Sigmoid colon (tissue), 6 donors: ENCODE measurements at regions not wholly inside any gene's neighbourhood (a gene's known extent, or its start where the extent isn't known, plus 50 kb on each side); places are given as distances from the start of the nearest gene placed in this dataset.

ENCODE experiments used
- DNase-seq: peaks from one replicate; pipeline ENCODE4 v3.0.0-alpha.2; 2019
- H3K27ac ChIP-seq, 4 donors: fragments of 200-600 bp; sonication (generic); one replicate each; pipeline ENCODE4 v1.5.1; 2016 to 2019; ENCODE audit warnings: mild to moderate bottlenecking in 1 of 4
- H3K27me3 ChIP-seq, 3 donors: fragments of 200-600 bp; sonication (generic); one replicate each; pipeline ENCODE4 v1.5.1; 2019; ENCODE audit warnings: mild to moderate bottlenecking in 1 of 3
- H3K36me3 ChIP-seq, 4 donors: fragments of 200-600 bp; sonication (generic); one replicate each; pipeline ENCODE4 v1.5.1; 2016 to 2019
- H3K4me1 ChIP-seq, 4 donors: fragments of 200-600 bp; sonication (generic); one replicate each; pipeline ENCODE4 v1.5.1; 2017 to 2019
- H3K4me3 ChIP-seq, 4 donors: fragments of 200-600 bp; sonication (generic); one replicate each; pipeline ENCODE4 v1.5.1; 2017 to 2019; ENCODE audit warnings: mild to moderate bottlenecking in 2 of 4, moderate library complexity in 1 of 4
- H3K9me3 ChIP-seq, 4 donors: fragments of 200-600 bp in 3 of 4; sonication (generic) in 3 of 4; one replicate each; pipeline versions ENCODE4 v1.5.1 to v1.6.1; 2013 to 2019
- EP300 ChIP-seq, 4 donors: sonication (generic); formaldehyde crosslinking; IDR thresholded peaks; one replicate each; pipeline ENCODE4 v1.6.1; 2017; ENCODE audit warnings: antibody characterized with exemption in 4 of 4
- POLR2A ChIP-seq, 2 donors: fragments of 450-650 bp; IDR thresholded peaks; one replicate each; pipeline ENCODE4 v1.6.1; 2016; ENCODE audit warnings: antibody characterized with exemption in 2 of 2, mild to moderate bottlenecking in 2 of 2, moderate library complexity in 2 of 2
- POLR2AphosphoS5 ChIP-seq, 4 donors: sonication (generic); formaldehyde crosslinking; IDR thresholded peaks; one replicate each; pipeline ENCODE4 v1.6.1; 2017; ENCODE audit warnings: antibody characterized with exemption in 4 of 4
- WGBS, 2 donors: extraction: QIAGEN DNeasy Blood & Tissue Kit; methylation state at CpG; one replicate each; pipeline ENCODE4 v1.1.7; 2013; 5-methylcytosine and 5-hydroxymethylcytosine counted together
- intact Hi-C: fragments of 100-400 bp; cut with DNase I; formaldehyde crosslinking; loops from one replicate; pipeline ENCODE4 v1.15.1; 2023
- TF ChIP-seq, protein P1 (sequence below), 4 experiments: fragments of 450-650 bp in 3 of 4; fragments of 200-600 bp in 1 of 4; IDR thresholded peaks; one replicate each; pipeline ENCODE4 v1.5.1; 2016 to 2019; ENCODE audit warnings: antibody characterized with exemption in 4 of 4, mild to moderate bottlenecking in 3 of 4, moderate library complexity in 2 of 4
- donor health status: healthy with polysubstance abuse.
- donor health status: healthy.

- H3K9me3 ChIP-seq = no peaks in the 10 kb centered on the region
- DNase-seq = no peak
- intact Hi-C loops = no loop called here
- H3K27me3 ChIP-seq = no peaks in the 10 kb centered on the region
- no peaks in the 10 kb centered on the region for H3K36me3 ChIP-seq
- H3K4me3 ChIP-seq = no peak overlapping the region
- 76 to 85% methylated on average over 2 of the region's 2 CpGs for WGBS, 2 donors
- no peak overlapping the region for H3K27ac ChIP-seq
- no peaks in the 10 kb centered on the region for H3K4me1 ChIP-seq
- TF ChIP-seq, protein P1, sequence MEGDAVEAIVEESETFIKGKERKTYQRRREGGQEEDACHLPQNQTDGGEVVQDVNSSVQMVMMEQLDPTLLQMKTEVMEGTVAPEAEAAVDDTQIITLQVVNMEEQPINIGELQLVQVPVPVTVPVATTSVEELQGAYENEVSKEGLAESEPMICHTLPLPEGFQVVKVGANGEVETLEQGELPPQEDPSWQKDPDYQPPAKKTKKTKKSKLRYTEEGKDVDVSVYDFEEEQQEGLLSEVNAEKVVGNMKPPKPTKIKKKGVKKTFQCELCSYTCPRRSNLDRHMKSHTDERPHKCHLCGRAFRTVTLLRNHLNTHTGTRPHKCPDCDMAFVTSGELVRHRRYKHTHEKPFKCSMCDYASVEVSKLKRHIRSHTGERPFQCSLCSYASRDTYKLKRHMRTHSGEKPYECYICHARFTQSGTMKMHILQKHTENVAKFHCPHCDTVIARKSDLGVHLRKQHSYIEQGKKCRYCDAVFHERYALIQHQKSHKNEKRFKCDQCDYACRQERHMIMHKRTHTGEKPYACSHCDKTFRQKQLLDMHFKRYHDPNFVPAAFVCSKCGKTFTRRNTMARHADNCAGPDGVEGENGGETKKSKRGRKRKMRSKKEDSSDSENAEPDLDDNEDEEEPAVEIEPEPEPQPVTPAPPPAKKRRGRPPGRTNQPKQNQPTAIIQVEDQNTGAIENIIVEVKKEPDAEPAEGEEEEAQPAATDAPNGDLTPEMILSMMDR (IDR thresholded peaks at IDR 0.05) = no peak
- TF ChIP-seq POLR2AphosphoS5 (IDR thresholded peaks at IDR 0.05) (no peak), EP300 (IDR thresholded peaks at IDR 0.05) (no peak)
These were observed 312.8 kb upstream of the MDGA2 start for GRCh38 chr14:47988175-47988574.

GRCh38 chr14:47978871-47979270 lies 303.5 kb upstream of the MDGA2 start:
- TF ChIP-seq, protein P1 (IDR thresholded peaks at IDR 0.05) = no peak
- no peak for TF ChIP-seq EP300 (IDR thresholded peaks at IDR 0.05)
- no peak for TF ChIP-seq POLR2A (IDR thresholded peaks at IDR 0.05)
- TF ChIP-seq POLR2AphosphoS5 (IDR thresholded peaks at IDR 0.05) = no peak
- no peak overlapping the region for H3K4me3 ChIP-seq
- no peaks in the 10 kb centered on the region for H3K36me3 ChIP-seq
- no peaks in the 10 kb centered on the region for H3K27me3 ChIP-seq
- no peaks in the 10 kb centered on the region for H3K9me3 ChIP-seq
- intact Hi-C loops = no loop called here
- H3K27ac ChIP-seq = no peak overlapping the region
- H3K4me1 ChIP-seq = no peaks in the 10 kb centered on the region
- DNase-seq = no peak

DNA sequence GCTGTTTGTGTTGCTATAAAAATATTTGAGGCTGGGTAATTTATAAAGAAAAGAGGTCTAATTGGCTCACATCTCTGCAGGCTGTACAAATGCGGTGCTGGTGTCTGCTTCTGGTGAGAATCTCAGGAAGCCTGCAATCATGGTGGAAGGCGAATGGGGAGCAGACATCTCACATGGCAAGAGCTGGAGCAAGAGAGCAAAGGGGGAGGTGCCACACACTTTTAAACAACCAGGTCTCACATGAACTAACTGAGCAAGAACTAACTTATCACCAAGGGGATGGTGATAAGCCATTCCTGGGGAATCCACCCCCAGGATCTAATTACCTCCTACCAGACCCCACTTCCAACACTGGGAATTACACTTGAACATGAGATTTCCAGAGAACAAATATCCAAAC lies 300.7 kb upstream of the MDGA2 start:
- 79% methylated on average over 2 of the region's 2 CpGs for WGBS, 2 donors
- H3K9me3 ChIP-seq = no peaks in the 10 kb centered on the region
- no peak overlapping the region for H3K27ac ChIP-seq
- no peaks in the 10 kb centered on the region for H3K27me3 ChIP-seq
- intact Hi-C loops = no loop called here
- TF ChIP-seq POLR2A (IDR thresholded peaks at IDR 0.05) (no peak), EP300 (IDR thresholded peaks at IDR 0.05) (no peak), POLR2AphosphoS5 (IDR thresholded peaks at IDR 0.05) (no peak)
- TF ChIP-seq, protein P1 (IDR thresholded peaks at IDR 0.05) = no peak
- H3K36me3 ChIP-seq = no peaks in the 10 kb centered on the region
- no peaks in the 10 kb centered on the region for H3K4me1 ChIP-seq
- no peak overlapping the region for H3K4me3 ChIP-seq
- no peak for DNase-seq

GRCh38 chr14:47966076-47966810 lies 290.8 kb upstream of the MDGA2 start:
- no peaks in the 10 kb centered on the region for H3K4me1 ChIP-seq
- H3K4me3 ChIP-seq = no peak overlapping the region
- H3K9me3 ChIP-seq = no peaks in the 10 kb centered on the region
- no peaks in the 10 kb centered on the region for H3K27me3 ChIP-seq
- intact Hi-C loops = no loop called here
- no peaks in the 10 kb centered on the region for H3K36me3 ChIP-seq
- H3K27ac ChIP-seq = no peak overlapping the region
- no peak for DNase-seq
- WGBS, 2 donors = 85 to 86% methylated on average over 2 of the region's 2 CpGs
- TF ChIP-seq EP300 (IDR thresholded peaks at IDR 0.05) (no peak), POLR2A (IDR thresholded peaks at IDR 0.05) (no peak), POLR2AphosphoS5 (IDR thresholded peaks at IDR 0.05) (no peak)
- TF ChIP-seq, protein P1 (IDR thresholded peaks at IDR 0.05) = no peak

GRCh38 chr14:47961634-47962033 lies 286.2 kb upstream of the MDGA2 start:
- Histone ChIP-seq H3K4me3 (no peak overlapping the region), H3K9me3 (no peaks in the 10 kb centered on the region), H3K4me1 (peaks cover 0 to 15% (median 4%) of the 10 kb centered on the region in 4 donors), H3K27ac (no peak overlapping the region), H3K27me3 (no peaks in the 10 kb centered on the region), H3K36me3 (no peaks in the 10 kb centered on the region)
- no peak for DNase-seq
- intact Hi-C loops = no loop called here
- TF ChIP-seq POLR2A (IDR thresholded peaks at IDR 0.05) (no peak), EP300 (IDR thresholded peaks at IDR 0.05) (no peak), POLR2AphosphoS5 (IDR thresholded peaks at IDR 0.05) (no peak)
- TF ChIP-seq, protein P1 (IDR thresholded peaks at IDR 0.05) = no peak
- WGBS, 2 donors = 85 to 92% methylated on average over 3 of the region's 3 CpGs
